Calu3 (cell line): ENCODE measurements at regions not wholly inside any gene's neighbourhood (a gene's known extent, or its start where the extent isn't known, plus 50 kb on each side); places are given as distances from the start of the nearest gene placed in this dataset.

Experiments
- BruUV-seq: library from RNA; stranded (reverse); fragments of 400-500 nt; replicated peaks from 2 replicates; lab custom pipeline; 2021; lab: Mats Ljungman, UMichigan
- CTCF ChIA-PET: fragments of 300-600 bp; sonication (Branson Sonifier 250); formaldehyde crosslinking; loops from one replicate; lab custom pipeline; 2022; ENCODE audit warnings: antibody characterized with exemption; lab: Charles Lee
- DNase-seq: peaks from one replicate; pipeline ENCODE4 v3.0.0; 2022
- H3K27ac Mint-ChIP-seq: one replicate; pipeline ENCODE4 v1.8.0; 2022; ENCODE audit warnings: mixed read lengths; ENCODE audit not compliant: unreplicated experiment
- H3K27me3 Mint-ChIP-seq: one replicate; pipeline ENCODE4 v1.8.0; 2022; ENCODE audit warnings: mixed read lengths; ENCODE audit not compliant: unreplicated experiment
- H3K36me3 Mint-ChIP-seq: one replicate; pipeline ENCODE4 v1.8.0; 2022; ENCODE audit warnings: mild to moderate bottlenecking, moderate library complexity, mixed read lengths; ENCODE audit not compliant: insufficient read depth, unreplicated experiment
- H3K4me1 Mint-ChIP-seq: one replicate; pipeline ENCODE4 v1.8.0; 2022; ENCODE audit warnings: mild to moderate bottlenecking, low read depth, mixed read lengths; ENCODE audit not compliant: unreplicated experiment
- H3K4me3 Mint-ChIP-seq: one replicate; pipeline ENCODE4 v1.8.0; 2022; ENCODE audit warnings: mild to moderate bottlenecking, low read depth, moderate library complexity, mixed read lengths; ENCODE audit not compliant: unreplicated experiment
- H3K9me3 Mint-ChIP-seq: one replicate; pipeline ENCODE4 v1.8.0; 2022; ENCODE audit warnings: low read depth, mixed read lengths; ENCODE audit not compliant: unreplicated experiment
- CTCF ChIP-seq: fragments of 200-600 bp; IDR thresholded peaks from one replicate; pipeline ENCODE4 v1.8.0; 2022; ENCODE audit warnings: antibody characterized with exemption; ENCODE audit not compliant: unreplicated experiment
- intact Hi-C: fragments of 100-400 bp; cut with micrococcal nuclease; formaldehyde crosslinking; loops from one replicate; pipeline ENCODE4 v1.10.0; 2022; ENCODE audit not compliant: unreplicated experiment

- intact Hi-C loops: no loop called here
- H3K9me3 Mint-ChIP-seq: peaks cover 2% of the 10 kb centered on the region
- BruUV-seq: no TSS peak
Measured at GRCh38 chr4:173714456-173714855, 184.4 kb upstream of the HAND2 start.

GRCh38 chr4:173713026-173713425, 183.0 kb upstream of the HAND2 start:
- no peak for DNase-seq
- TF ChIP-seq CTCF: no peak
- no peaks in the 10 kb centered on the region for H3K9me3 Mint-ChIP-seq
- no peak overlapping the region for H3K27ac Mint-ChIP-seq
- CTCF ChIA-PET: no interaction called here
- no peaks in the 10 kb centered on the region for H3K4me1 Mint-ChIP-seq
- H3K36me3 Mint-ChIP-seq: no peaks in the 10 kb centered on the region
- H3K4me3 Mint-ChIP-seq: no peak overlapping the region
- H3K27me3 Mint-ChIP-seq: no peaks in the 10 kb centered on the region
- no TSS peak for BruUV-seq
- intact Hi-C loops: no loop called here

More at GRCh38 chr4:173714456-173714855, 184.4 kb upstream of the HAND2 start:
- CTCF ChIA-PET: no interaction called here
- DNase-seq: no peak
- Mint-ChIP-seq H3K36me3 (no peaks in the 10 kb centered on the region), H3K4me3 (no peak overlapping the region), H3K4me1 (no peaks in the 10 kb centered on the region), H3K27ac (no peak overlapping the region), H3K27me3 (no peaks in the 10 kb centered on the region)
- no peak for TF ChIP-seq CTCF

- H3K36me3 Mint-ChIP-seq: no peaks in the 10 kb centered on the region
- no peaks in the 10 kb centered on the region for H3K4me1 Mint-ChIP-seq
- no peak for DNase-seq
- CTCF ChIA-PET: no interaction called here
- no peaks in the 10 kb centered on the region for H3K9me3 Mint-ChIP-seq
- no peak for TF ChIP-seq CTCF
- H3K27ac Mint-ChIP-seq: no peak overlapping the region
- no TSS peak for BruUV-seq
- intact Hi-C loops: no loop called here
- no peak overlapping the region for H3K4me3 Mint-ChIP-seq
- no peaks in the 10 kb centered on the region for H3K27me3 Mint-ChIP-seq
Measured at GRCh38 chr4:173707658-173708419, 177.8 kb upstream of the HAND2 start.

DNA sequence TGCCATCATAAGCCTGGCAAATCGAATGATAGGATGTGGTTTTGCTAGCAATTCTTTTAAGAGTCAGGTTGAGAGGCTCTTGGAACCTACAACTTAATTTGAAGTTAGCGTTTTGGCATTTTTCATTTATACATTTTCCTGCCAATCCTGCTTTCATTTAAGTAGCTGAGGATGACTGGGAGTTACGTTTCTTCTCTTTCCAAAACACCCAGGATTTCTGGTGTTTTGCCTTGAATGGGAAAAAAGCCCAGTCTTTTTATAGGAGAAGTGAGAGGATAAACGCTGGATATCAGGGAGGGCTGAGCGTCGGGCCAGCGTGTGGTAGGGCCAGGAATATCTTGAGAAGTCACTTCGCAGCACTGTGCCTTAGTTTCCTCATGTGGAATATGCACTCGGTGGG, 174.2 kb upstream of the HAND2 start:
- DNase-seq: no peak
- Mint-ChIP-seq H3K36me3 (no peaks in the 10 kb centered on the region), H3K4me1 (no peaks in the 10 kb centered on the region), H3K27me3 (no peaks in the 10 kb centered on the region), H3K27ac (no peak overlapping the region), H3K4me3 (no peak overlapping the region), H3K9me3 (no peaks in the 10 kb centered on the region)
- no peak for TF ChIP-seq CTCF
- intact Hi-C loops: no loop called here
- BruUV-seq: no TSS peak
- CTCF ChIA-PET: no interaction called here
